ENCODE measurements at regions not wholly inside any gene's neighbourhood (a gene's known extent, or its start where the extent isn't known, plus 50 kb on each side); places are given as distances from the start of the nearest gene placed in this dataset.

DNA sequence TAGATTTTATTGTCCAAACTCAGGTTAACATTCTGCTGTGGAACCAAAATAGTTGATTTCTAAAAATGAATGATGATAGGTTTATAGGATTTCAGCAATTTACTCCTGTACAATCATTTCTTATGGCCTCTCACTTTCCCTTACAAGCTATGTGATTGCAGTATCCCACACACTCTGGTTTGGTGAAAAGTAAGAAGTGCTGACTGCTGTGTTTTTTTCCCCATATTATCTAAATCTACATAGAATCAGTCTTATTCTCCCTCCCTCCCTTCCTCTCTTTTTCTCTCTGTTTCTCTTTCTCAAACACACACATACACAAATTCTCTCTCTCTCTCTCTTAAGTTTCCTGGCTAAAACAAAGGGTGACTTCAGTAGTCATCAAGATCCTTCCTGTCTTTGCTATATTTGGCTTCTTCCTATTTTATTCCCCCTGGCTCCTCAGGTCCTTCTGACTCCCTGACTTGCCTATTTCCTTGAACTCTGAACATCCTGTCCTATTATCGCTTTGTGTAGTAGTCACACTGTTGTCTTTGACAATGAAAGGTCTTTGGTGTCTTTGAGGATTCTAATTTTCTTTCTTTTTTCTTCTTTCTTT, 55.9 kb upstream of the HAPLN1 start:
- H3K36me3 ChIP-seq (ENCODE audit: control insufficient read depth in 2 of 3, insufficient read depth in 3 of 3, low read length in 3 of 3): no peaks in the 10 kb centered on the region
- no peaks in the 10 kb centered on the region for H3K9me3 ChIP-seq (ENCODE audit: control insufficient read depth in 2 of 3, insufficient read depth in 1 of 3, low read length in 3 of 3)
- intact Hi-C loops (cut with DNase I): no loop called here
- no peaks in the 10 kb centered on the region for H3K27me3 ChIP-seq (ENCODE audit: control insufficient read depth, insufficient read depth, low read length)
- H3K9ac ChIP-seq (ENCODE audit: low read length in 3 of 3): no peak overlapping the region
- no peak for FAIRE-seq
- H3K27ac ChIP-seq (ENCODE audit: low read depth in 2 of 2, low read length in 2 of 2): no peak overlapping the region
- DNase-seq: no peak
- no peak overlapping the region for H3K4me3 ChIP-seq (ENCODE audit: low read length in 3 of 3)
- H3K4me1 ChIP-seq (ENCODE audit: control insufficient read depth in 2 of 3, insufficient read depth in 2 of 3, low read depth in 1 of 3, low read length in 3 of 3): no peaks in the 10 kb centered on the region
- TF ChIP-seq, protein P1, sequence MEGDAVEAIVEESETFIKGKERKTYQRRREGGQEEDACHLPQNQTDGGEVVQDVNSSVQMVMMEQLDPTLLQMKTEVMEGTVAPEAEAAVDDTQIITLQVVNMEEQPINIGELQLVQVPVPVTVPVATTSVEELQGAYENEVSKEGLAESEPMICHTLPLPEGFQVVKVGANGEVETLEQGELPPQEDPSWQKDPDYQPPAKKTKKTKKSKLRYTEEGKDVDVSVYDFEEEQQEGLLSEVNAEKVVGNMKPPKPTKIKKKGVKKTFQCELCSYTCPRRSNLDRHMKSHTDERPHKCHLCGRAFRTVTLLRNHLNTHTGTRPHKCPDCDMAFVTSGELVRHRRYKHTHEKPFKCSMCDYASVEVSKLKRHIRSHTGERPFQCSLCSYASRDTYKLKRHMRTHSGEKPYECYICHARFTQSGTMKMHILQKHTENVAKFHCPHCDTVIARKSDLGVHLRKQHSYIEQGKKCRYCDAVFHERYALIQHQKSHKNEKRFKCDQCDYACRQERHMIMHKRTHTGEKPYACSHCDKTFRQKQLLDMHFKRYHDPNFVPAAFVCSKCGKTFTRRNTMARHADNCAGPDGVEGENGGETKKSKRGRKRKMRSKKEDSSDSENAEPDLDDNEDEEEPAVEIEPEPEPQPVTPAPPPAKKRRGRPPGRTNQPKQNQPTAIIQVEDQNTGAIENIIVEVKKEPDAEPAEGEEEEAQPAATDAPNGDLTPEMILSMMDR (IDR thresholded peaks at IDR 0.05; ENCODE audit: borderline replicate concordance, extremely low read depth, insufficient read depth): no peak

All from kidney (tissue), 13 donors.